IMR-90 (cell line): ENCODE measurements at regions not wholly inside any gene's neighbourhood (a gene's known extent, or its start where the extent isn't known, plus 50 kb on each side); places are given as distances from the start of the nearest gene placed in this dataset.

ENCODE experiments used
- ATAC-seq: fragments of 200-7000 bp; cut with Tn5 transposase; 2 replicates; pipeline ENCODE4 v1.9.1; 2020; ENCODE audit warnings: low read depth, mild to moderate bottlenecking, moderate library complexity
- BruUV-seq: library from RNA; stranded (reverse); fragments of 400-500 nt; replicated peaks from 2 replicates; lab custom pipeline; 2021; lab: Mats Ljungman, UMichigan
- CTCF ChIA-PET: fragments of 300-600 bp; formaldehyde crosslinking; extraction: SDS; loops from one replicate; lab custom pipeline; 2021; ENCODE audit warnings: antibody characterized with exemption; lab: Yijun Ruan, JAX
- POLR2A ChIA-PET: fragments of 300-600 bp; sonication (Branson Sonifier 250); formaldehyde crosslinking; loops from one replicate; lab custom pipeline; 2022; ENCODE audit warnings: antibody characterized with exemption; ENCODE audit not compliant: unreplicated experiment; lab: Charles Lee
- DNase-seq: peaks from one replicate; pipeline ENCODE4 v3.0.0; 2013
- H2AFZ ChIP-seq: replicated peaks from 2 replicates; pipeline ENCODE3; 2013; ENCODE audit warnings: low read length, mild to moderate bottlenecking; ENCODE audit not compliant: poor library complexity
- H2AK5ac ChIP-seq: 2 replicates; pipeline ENCODE4 v1.6.1; 2013; ENCODE audit warnings: low read depth, low read length, inconsistent platforms
- H2AK9ac ChIP-seq: replicated peaks from 2 replicates; pipeline ENCODE3; 2013; ENCODE audit warnings: mild to moderate bottlenecking, low read depth, low read length, moderate library complexity; ENCODE audit not compliant: poor library complexity
- H2BK120ac ChIP-seq: 2 replicates; pipeline ENCODE4 v1.6.1; 2013; ENCODE audit warnings: low read depth, low read length, inconsistent platforms
- H2BK15ac ChIP-seq: 3 replicates; pipeline ENCODE4 v1.6.1; 2013; ENCODE audit warnings: low read depth, low read length, inconsistent platforms
- H2BK20ac ChIP-seq: 2 replicates; pipeline ENCODE4 v1.6.1; 2013; ENCODE audit warnings: low read depth, mild to moderate bottlenecking, inconsistent platforms, low read length, moderate library complexity
- H2BK5ac ChIP-seq: 2 replicates; pipeline ENCODE4 v1.6.1; 2013; ENCODE audit warnings: mild to moderate bottlenecking, low read depth, low read length, inconsistent platforms; ENCODE audit not compliant: poor library complexity, severe bottlenecking
- H3K14ac ChIP-seq: replicated peaks from 2 replicates; pipeline ENCODE4 v1.6.1; 2013; ENCODE audit warnings: low read depth, low read length, inconsistent platforms
- H3K18ac ChIP-seq: 2 replicates; pipeline ENCODE4 v1.6.1; 2013; ENCODE audit warnings: low read depth, low read length, control low read depth
- H3K23ac ChIP-seq: 2 replicates; pipeline ENCODE4 v1.6.1; 2013; ENCODE audit warnings: low read depth, low read length, inconsistent platforms
- H3K27ac ChIP-seq: 2 replicates; pipeline ENCODE4 v1.5.1; 2013; ENCODE audit warnings: mild to moderate bottlenecking, control low read depth, low read length; ENCODE audit not compliant: insufficient read depth
- H3K27me3 ChIP-seq: 2 replicates; pipeline ENCODE4 v1.6.1; 2013; ENCODE audit warnings: low read length; ENCODE audit not compliant: control insufficient read depth, insufficient read depth
- H3K36me3 ChIP-seq: 2 replicates; pipeline ENCODE4 v1.6.1; 2013; ENCODE audit warnings: low read length, mixed read lengths; ENCODE audit not compliant: control insufficient read depth, insufficient read depth
- H3K4ac ChIP-seq: 2 replicates; pipeline ENCODE4 v1.6.1; 2013; ENCODE audit warnings: low read depth, low read length, inconsistent platforms
- H3K4me1 ChIP-seq: 2 replicates; pipeline ENCODE4 v1.6.1; 2013; ENCODE audit warnings: low read length, mixed read lengths; ENCODE audit not compliant: control insufficient read depth, insufficient read depth
- H3K4me2 ChIP-seq: 2 replicates; pipeline ENCODE4 v1.6.1; 2013; ENCODE audit warnings: low read depth, mild to moderate bottlenecking, control low read depth, low read length, moderate library complexity
- H3K4me3 ChIP-seq: 2 replicates; pipeline ENCODE4 v1.5.1; 2013; ENCODE audit warnings: low read depth, mild to moderate bottlenecking, control low read depth, low read length, moderate library complexity; ENCODE audit not compliant: insufficient read depth
- H3K56ac ChIP-seq: 2 replicates; pipeline ENCODE4 v1.6.1; 2013; ENCODE audit warnings: low read length, inconsistent platforms; ENCODE audit not compliant: insufficient read depth; ENCODE audit errors: extremely low read depth
- H3K79me1 ChIP-seq, 2 experiments: 2 replicates each; pipeline ENCODE4 v1.6.1; 2013; ENCODE audit warnings: low read length in 2 of 2, inconsistent platforms in 1 of 2, low read depth in 1 of 2
- H3K9ac ChIP-seq: 2 replicates; pipeline ENCODE4 v1.6.1; 2013; ENCODE audit warnings: low read depth, low read length, control low read depth
- H3K9me1 ChIP-seq: 2 replicates; pipeline ENCODE4 v1.6.1; 2013; ENCODE audit warnings: low read length, inconsistent platforms; ENCODE audit not compliant: insufficient read depth
- H3K9me3 ChIP-seq: 2 replicates; pipeline ENCODE4 v1.6.1; 2013; ENCODE audit warnings: low read length; ENCODE audit not compliant: control insufficient read depth, insufficient read depth
- H4K20me1 ChIP-seq: 2 replicates; pipeline ENCODE4 v1.6.1; 2013; ENCODE audit warnings: low read length, inconsistent platforms; ENCODE audit not compliant: insufficient read depth
- H4K5ac ChIP-seq: 2 replicates; pipeline ENCODE4 v1.6.1; 2013; ENCODE audit warnings: mild to moderate bottlenecking, low read depth, low read length, control low read depth
- H4K8ac ChIP-seq, 2 experiments: 2 replicates each; pipeline ENCODE4 v1.6.1; 2013; ENCODE audit warnings: low read depth in 2 of 2, low read length in 2 of 2, control low read depth in 1 of 2, inconsistent platforms in 1 of 2
- H4K91ac ChIP-seq: 2 replicates; pipeline ENCODE4 v1.6.1; 2013; ENCODE audit warnings: low read depth, low read length, inconsistent platforms; ENCODE audit not compliant: insufficient read depth
- CEBPB ChIP-seq: IDR thresholded peaks from 2 replicates; pipeline ENCODE4 v1.6.1; 2012; ENCODE audit warnings: low read depth, low read length, improper control_type of control experiment
- CHD1 ChIP-seq: IDR thresholded peaks from 2 replicates; pipeline ENCODE4 v1.6.1; 2012; ENCODE audit warnings: low read depth, low read length, improper control_type of control experiment
- MAFK ChIP-seq: IDR thresholded peaks from 2 replicates; pipeline ENCODE4 v1.6.1; 2012; ENCODE audit warnings: low read depth, low read length, improper control_type of control experiment
- RAD21 ChIP-seq: IDR thresholded peaks from 2 replicates; pipeline ENCODE4 v1.6.1; 2012; ENCODE audit warnings: low read length, improper control_type of control experiment
- RFX5 ChIP-seq: IDR thresholded peaks from 2 replicates; pipeline ENCODE4 v1.8.0; 2012; ENCODE audit warnings: low read depth, mild to moderate bottlenecking, low read length, moderate library complexity
- SMC3 ChIP-seq: fragments of 150-350 bp; IDR thresholded peaks from 2 replicates; pipeline ENCODE4 v1.6.1; 2016; ENCODE audit warnings: low read depth, mild to moderate bottlenecking, antibody characterized with exemption, low read length, moderate library complexity
- WGBS, 2 experiments: methylation state at CpG; one replicate each; pipeline versions ENCODE4 v1.1.5 to v1.1.7; 2013; ENCODE audit warnings: missing lambda C conversion rate in 2 of 2; ENCODE audit not compliant: insufficient read length in 1 of 2; ENCODE audit errors: extremely low coverage in 2 of 2; 5-methylcytosine and 5-hydroxymethylcytosine counted together
- dilution Hi-C: fragments of 300-500 bp; cut with HindIII; formaldehyde crosslinking; loops from one replicate; pipeline ENCODE4 v1.14.3; 2018; ENCODE audit warnings: low sequenced_read_pairs; ENCODE audit not compliant: unreplicated experiment
- in situ Hi-C: fragments of 300-500 bp; cut with MboI; formaldehyde crosslinking; loops from 3 replicates; pipeline ENCODE4 v1.14.3; 2019; ENCODE audit warnings: low sequenced_read_pairs, inconsistent platforms, mixed read lengths
- intact Hi-C: fragments of 100-400 bp; cut with micrococcal nuclease; formaldehyde crosslinking; loops from 2 replicates; pipeline ENCODE4 v1.10.0; 2022

- no peaks in the 10 kb centered on the region for H4K20me1 ChIP-seq
- no peak overlapping the region for H3K4me2 ChIP-seq
- TF ChIP-seq SMC3 (no peak), MAFK (no peak), RAD21 (no peak), CHD1 (no peak), CEBPB (no peak), RFX5 (no peak)
- no peak overlapping the region for H3K4me3 ChIP-seq
- no peak overlapping the region for H2AK9ac ChIP-seq
- H3K79me1 ChIP-seq, result no peaks in the 10 kb centered on the region
- H2AFZ ChIP-seq, result no peak overlapping the region
- H2AK5ac ChIP-seq, result no peak overlapping the region
- no peak overlapping the region for H4K5ac ChIP-seq
- no peak overlapping the region for H4K8ac ChIP-seq
- H3K4me1 ChIP-seq, result no peaks in the 10 kb centered on the region
- H3K23ac ChIP-seq, result no peak overlapping the region
- H3K27ac ChIP-seq, result no peak overlapping the region
- ChIA-PET POLR2A (no interaction called here), CTCF (no interaction called here)
- no peak overlapping the region for H3K18ac ChIP-seq
- DNase-seq (no peak), ATAC-seq (no peak)
- no peaks in the 10 kb centered on the region for H3K9me1 ChIP-seq
- no peaks in the 10 kb centered on the region for H3K27me3 ChIP-seq
- H2BK20ac ChIP-seq, result no peak overlapping the region
- peaks cover 2% of the 10 kb centered on the region; the same call in 1 of the 2 replicates for H3K9me3 ChIP-seq
- dilution Hi-C loops (no loop called here), intact Hi-C loops (no loop called here), in situ Hi-C loops (no loop called here)
- no peaks in the 10 kb centered on the region for H3K36me3 ChIP-seq
- H3K56ac ChIP-seq, result no peak overlapping the region
- no peak overlapping the region for H2BK15ac ChIP-seq
- no peak overlapping the region for H4K91ac ChIP-seq
- no peak overlapping the region for H3K14ac ChIP-seq
- no peak overlapping the region for H3K4ac ChIP-seq
- no peak overlapping the region for H2BK120ac ChIP-seq
- BruUV-seq, result no TSS peak
- no peak overlapping the region for H2BK5ac ChIP-seq
- H3K9ac ChIP-seq, result no peak overlapping the region
- no CpG with 5 or more reads among the region's 1 CpG for WGBS, 2 experiments
Observed at GRCh38 chr16:60414613-60415012, 1621.6 kb downstream of the CDH8 start.
